ENCODE measurements at regions not wholly inside any gene's neighbourhood (a gene's known extent, or its start where the extent isn't known, plus 50 kb on each side); places are given as distances from the start of the nearest gene placed in this dataset.

DNA sequence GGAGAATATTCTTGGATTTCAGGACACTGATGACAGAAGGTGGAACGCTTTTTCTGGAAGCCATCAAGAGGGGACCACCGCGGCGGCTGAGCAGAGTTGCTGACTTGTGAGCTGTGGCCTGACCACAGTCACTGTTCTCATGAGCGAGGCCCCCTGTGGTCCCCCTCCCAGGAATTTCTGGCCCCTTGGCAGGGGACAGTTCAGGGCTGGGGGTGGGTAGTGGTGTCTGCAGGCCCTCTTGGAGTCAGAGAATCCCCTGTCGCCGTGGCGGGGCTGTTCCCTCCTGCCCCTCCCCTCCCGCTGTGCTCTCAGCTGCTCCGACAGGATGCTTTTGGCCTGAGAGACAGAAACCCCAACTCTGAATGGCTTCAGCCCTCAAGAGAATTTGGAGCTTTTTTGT is 292.0 kb downstream of the SEC14L1 start:
- TF ChIP-seq CTCF (IDR thresholded peaks at IDR 0.05; ENCODE audit: insufficient read depth, low read length, poor library complexity, severe bottlenecking) = no peak
- no peak for TF ChIP-seq EZH2phosphoT487 (conservative IDR thresholded peaks at IDR 0.05; ENCODE audit: low read length)
